ENCODE measurements at regions not wholly inside any gene's neighbourhood (a gene's known extent, or its start where the extent isn't known, plus 50 kb on each side); places are given as distances from the start of the nearest gene placed in this dataset.

DNA sequence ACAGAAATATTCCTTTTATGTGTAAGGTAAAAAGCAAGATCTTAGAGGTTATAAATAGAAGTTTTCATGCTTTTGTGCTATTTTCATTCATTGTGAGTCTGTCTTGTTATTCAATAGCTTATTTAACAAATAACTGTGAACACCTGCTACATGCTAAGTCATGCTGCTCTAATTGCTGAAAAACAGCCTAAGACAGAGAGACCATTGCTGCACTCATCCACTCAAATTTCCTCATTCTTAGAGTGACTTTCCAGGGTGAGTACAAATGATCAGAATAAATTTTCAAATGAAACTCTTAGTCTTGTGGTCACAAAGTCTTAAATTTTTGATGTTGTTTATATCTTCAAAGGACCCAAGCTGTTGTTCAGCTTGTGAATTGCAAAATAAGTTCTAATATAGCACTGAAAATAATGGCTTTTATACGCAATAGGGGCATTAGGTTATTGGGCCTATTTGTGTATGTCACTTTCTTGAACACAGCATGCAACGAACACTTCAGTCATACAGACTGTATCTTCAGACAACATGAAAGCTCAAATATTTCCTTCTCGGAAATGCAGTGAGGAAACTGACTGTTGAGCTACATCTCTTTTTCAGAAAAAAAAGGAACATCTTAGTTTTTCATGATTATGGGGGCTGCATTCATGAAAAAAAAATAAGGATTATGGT is 247.9 kb upstream of the PCDH15 start:
- no peak overlapping the region for H3K4me3 Mint-ChIP-seq
- H3K9me3 Mint-ChIP-seq, result peaks cover 0 to 5% (median under 1%) of the 10 kb centered on the region in 9 donors
- no peaks in the 10 kb centered on the region for H3K27me3 Mint-ChIP-seq
- no peak for ATAC-seq
- DNase-seq, result no peak
- H3K4me1 Mint-ChIP-seq, result no peaks in the 10 kb centered on the region
- no peaks in the 10 kb centered on the region for H3K36me3 Mint-ChIP-seq
- POLR2A ChIA-PET, result no interaction called here
- H3K27ac Mint-ChIP-seq, result no peak overlapping the region

DNA sequence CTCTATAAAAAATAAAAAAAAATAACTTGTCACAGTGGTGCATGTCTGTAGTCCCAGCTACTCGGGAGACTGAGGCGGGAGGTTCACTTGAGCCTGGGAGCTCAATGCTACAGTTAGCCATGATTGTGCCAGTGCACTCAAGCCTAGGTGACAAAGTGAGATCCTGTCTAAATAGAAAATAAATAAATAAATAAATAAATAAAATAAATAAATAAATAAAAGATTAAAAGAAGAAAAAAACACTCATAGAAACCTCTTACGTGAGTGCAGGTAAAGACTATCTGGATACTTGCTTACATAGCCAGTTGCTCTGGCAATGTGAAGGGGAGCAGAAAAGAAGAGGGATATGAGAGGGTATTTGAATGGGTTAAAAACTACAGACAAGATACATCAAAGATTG is 242.5 kb upstream of the PCDH15 start:
- Mint-ChIP-seq H3K4me3 (no peak overlapping the region), H3K4me1 (no peaks in the 10 kb centered on the region)
- POLR2A ChIA-PET, result no interaction called here

DNA sequence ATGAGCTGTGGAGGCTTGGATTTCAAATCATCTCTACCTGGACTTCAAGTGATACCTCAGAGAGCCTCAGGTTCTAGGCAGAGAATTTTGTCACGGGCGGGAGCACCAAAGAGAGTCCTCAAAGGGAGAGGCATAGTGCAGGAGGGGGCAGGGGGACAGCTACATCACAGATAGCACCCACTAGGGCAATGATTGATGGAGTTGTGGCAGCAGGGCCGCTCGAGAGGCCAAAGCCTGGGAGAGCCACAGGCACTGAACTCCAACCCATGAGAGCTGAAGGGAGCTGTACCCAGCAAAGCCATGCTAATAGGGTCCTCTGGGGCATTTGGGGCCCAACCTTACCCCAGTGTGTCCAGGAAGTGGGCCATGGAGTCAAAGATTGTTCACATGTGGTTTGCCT is 232.0 kb upstream of the PCDH15 start:
- Mint-ChIP-seq H3K36me3 (no peaks in the 10 kb centered on the region), H3K27ac (no peak overlapping the region), H3K4me1 (no peaks in the 10 kb centered on the region), H3K9me3 (peaks cover 0 to 19% (median 7%) of the 10 kb centered on the region in 9 donors), H3K4me3 (no peak overlapping the region), H3K27me3 (no peaks in the 10 kb centered on the region)
- POLR2A ChIA-PET, result no interaction called here
- DNase-seq (no peak), ATAC-seq (no peak)

More for the DNA sequence above, 242.5 kb upstream of the PCDH15 start:
- Mint-ChIP-seq H3K27me3 (no peaks in the 10 kb centered on the region), H3K27ac (no peak overlapping the region), H3K36me3 (no peaks in the 10 kb centered on the region), H3K9me3 (peaks cover 0 to 13% (median 4%) of the 10 kb centered on the region in 9 donors)
- ATAC-seq (no peak), DNase-seq (no peak)

DNA sequence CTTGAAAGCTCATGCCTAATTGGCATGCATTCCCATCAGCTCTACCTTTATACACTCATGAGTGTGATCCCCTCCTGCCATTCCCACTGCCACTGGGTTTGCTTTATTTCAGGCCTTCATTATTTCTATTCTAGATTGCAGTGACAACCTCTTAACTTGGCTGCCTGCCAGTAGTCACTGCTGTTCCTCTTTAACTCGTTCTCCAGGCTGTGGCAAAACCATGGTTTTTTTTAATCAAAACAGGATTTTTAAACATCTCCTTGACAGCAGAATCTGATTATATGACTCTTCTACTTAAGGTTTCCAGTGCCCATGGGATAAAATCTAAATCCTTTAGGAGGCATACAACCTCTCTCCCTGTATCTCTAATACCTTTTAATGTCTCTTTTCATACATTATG is 223.7 kb upstream of the PCDH15 start:
- ATAC-seq, result no peak
- DNase-seq, result no peak
- H3K36me3 Mint-ChIP-seq, result no peaks in the 10 kb centered on the region
- no peak overlapping the region for H3K4me3 Mint-ChIP-seq
- peaks cover 0 to 15% (median 3%) of the 10 kb centered on the region in 9 donors for H3K9me3 Mint-ChIP-seq
- H3K27me3 Mint-ChIP-seq, result no peaks in the 10 kb centered on the region
- no peaks in the 10 kb centered on the region for H3K4me1 Mint-ChIP-seq
- H3K27ac Mint-ChIP-seq, result no peak overlapping the region
- POLR2A ChIA-PET, result no interaction called here

DNA sequence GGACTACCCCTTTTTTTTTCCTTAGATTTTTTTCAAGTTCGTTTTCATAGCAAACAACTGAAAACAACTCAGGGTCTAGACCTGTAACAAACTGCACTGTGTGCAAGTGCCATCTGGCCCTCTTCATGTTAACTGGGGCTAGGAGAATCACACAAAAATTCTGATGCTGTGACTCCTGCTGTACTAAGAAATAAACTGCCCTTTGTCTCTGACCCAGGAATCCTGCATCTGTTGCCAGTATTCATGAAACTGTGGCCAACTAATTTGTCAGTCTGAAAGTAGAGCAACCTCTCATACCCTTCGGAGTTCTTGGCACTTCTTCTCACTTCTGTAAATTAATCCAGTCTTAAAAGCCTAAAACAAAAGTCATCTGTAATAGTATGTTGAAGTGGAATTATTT is 218.4 kb upstream of the PCDH15 start:
- ATAC-seq (no peak), DNase-seq (no peak)
- H3K4me3 Mint-ChIP-seq, result no peak overlapping the region
- H3K4me1 Mint-ChIP-seq, result no peaks in the 10 kb centered on the region
- peaks cover 0 to 20% (median 4%) of the 10 kb centered on the region in 9 donors for H3K9me3 Mint-ChIP-seq
- no peaks in the 10 kb centered on the region for H3K36me3 Mint-ChIP-seq
- no peak overlapping the region for H3K27ac Mint-ChIP-seq
- POLR2A ChIA-PET, result no interaction called here
- H3K27me3 Mint-ChIP-seq, result no peaks in the 10 kb centered on the region

DNA sequence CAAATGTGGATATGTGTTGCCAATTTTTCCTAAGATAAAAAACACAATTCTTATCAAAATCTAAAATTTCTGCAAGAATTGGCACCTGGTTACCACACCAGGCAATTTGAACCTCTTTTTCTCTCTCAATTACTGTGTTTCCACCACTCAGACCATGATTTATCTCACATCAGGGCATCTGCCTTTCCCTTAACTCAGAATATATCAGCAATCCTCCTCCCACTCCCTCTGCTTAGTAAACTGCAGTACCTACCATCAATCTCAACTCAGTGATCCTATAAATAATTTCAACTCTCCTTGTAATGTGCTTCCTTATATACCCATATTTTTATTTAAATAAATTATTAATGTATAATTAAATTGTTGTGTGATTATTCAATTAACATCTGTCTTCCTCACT is 212.3 kb upstream of the PCDH15 start:
- POLR2A ChIA-PET, result no interaction called here
- DNase-seq (no peak), ATAC-seq (no peak)
- H3K36me3 Mint-ChIP-seq, result no peaks in the 10 kb centered on the region
- no peak overlapping the region for H3K27ac Mint-ChIP-seq
- H3K9me3 Mint-ChIP-seq, result peaks cover 0 to 32% (median 2%) of the 10 kb centered on the region in 9 donors
- H3K27me3 Mint-ChIP-seq, result no peaks in the 10 kb centered on the region
- no peaks in the 10 kb centered on the region for H3K4me1 Mint-ChIP-seq
- H3K4me3 Mint-ChIP-seq, result no peak overlapping the region

DNA sequence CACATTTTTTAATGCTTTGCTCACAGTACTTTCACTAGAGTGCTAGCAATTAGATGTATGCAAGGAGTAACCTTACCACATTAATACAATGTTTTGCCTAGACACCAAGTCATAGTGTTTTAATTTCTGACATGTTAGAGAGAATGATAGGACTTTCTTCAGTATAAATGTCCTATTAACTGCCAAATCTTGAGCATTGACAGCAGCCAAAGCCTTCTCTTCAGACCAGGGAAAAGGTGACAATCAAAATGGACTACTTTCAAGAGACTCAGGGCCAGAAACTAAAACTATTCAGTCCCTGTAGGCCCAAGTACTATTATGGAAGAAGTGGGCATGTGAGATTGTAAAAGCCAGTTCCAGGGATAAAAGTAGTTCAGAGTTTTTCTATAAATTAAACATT is 201.4 kb upstream of the PCDH15 start:
- H3K4me1 Mint-ChIP-seq, result no peaks in the 10 kb centered on the region
- H3K36me3 Mint-ChIP-seq, result no peaks in the 10 kb centered on the region
- no peak overlapping the region for H3K27ac Mint-ChIP-seq
- ATAC-seq (no peak), DNase-seq (no peak)
- H3K4me3 Mint-ChIP-seq, result no peak overlapping the region
- no peaks in the 10 kb centered on the region for H3K27me3 Mint-ChIP-seq
- peaks cover 4 to 43% (median 11%) of the 10 kb centered on the region in 9 donors for H3K9me3 Mint-ChIP-seq
- POLR2A ChIA-PET, result no interaction called here

DNA sequence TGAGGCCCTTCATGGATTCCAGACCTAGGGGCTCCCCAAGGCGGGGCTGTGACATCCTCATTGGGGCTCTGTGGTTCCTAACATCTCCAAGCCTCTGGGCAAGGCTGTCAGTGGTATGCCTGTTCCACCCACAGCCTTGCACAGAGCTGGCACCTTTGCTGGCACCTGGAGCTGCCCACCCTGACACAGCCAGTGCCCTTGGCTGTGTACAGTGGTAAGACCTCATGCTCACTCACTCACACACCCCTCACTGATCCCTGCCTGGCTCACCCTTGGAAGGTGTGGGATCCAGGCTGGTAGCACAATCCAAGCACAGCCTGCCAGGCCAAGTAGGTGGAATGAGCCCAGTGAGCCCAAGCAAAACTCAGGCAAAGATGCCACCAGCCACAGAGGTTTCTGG is 200.4 kb upstream of the PCDH15 start:
- no peak overlapping the region for H3K4me3 Mint-ChIP-seq
- H3K9me3 Mint-ChIP-seq, result peaks cover 4 to 33% (median 11%) of the 10 kb centered on the region in 9 donors

DNA sequence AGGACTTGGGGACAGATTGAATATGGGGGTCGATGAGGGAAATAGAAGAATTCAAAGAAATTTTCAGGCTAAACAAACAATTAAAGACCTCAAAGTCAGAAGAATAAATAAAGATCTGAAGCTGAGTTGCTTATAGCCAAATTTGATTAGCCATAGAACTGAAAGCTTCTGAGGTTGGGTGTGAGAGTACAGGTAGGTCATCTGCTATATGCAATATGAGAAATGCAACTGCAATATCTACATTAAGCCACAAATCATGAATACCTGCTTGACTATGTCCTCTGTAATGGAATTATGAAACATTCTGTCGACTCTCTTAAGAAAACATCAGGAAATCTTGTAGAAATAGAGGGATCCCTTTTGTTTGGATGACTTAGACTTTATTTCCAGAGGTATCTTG is 192.1 kb upstream of the PCDH15 start:
- Mint-ChIP-seq H3K4me3 (no peak overlapping the region), H3K4me1 (no peaks in the 10 kb centered on the region), H3K36me3 (peaks cover 0 to 5% (median 0%) of the 10 kb centered on the region in 3 donors), H3K27me3 (no peaks in the 10 kb centered on the region), H3K9me3 (peaks cover 2 to 22% (median 10%) of the 10 kb centered on the region in 9 donors), H3K27ac (no peak overlapping the region)
- POLR2A ChIA-PET, result no interaction called here
- ATAC-seq (no peak), DNase-seq (no peak)

More for the DNA sequence above, 200.4 kb upstream of the PCDH15 start:
- DNase-seq, result no peak
- H3K36me3 Mint-ChIP-seq, result no peaks in the 10 kb centered on the region
- POLR2A ChIA-PET, result no interaction called here
- H3K27me3 Mint-ChIP-seq, result no peaks in the 10 kb centered on the region
- H3K4me1 Mint-ChIP-seq, result no peaks in the 10 kb centered on the region
- ATAC-seq, result no peak
- H3K27ac Mint-ChIP-seq, result no peak overlapping the region

DNA sequence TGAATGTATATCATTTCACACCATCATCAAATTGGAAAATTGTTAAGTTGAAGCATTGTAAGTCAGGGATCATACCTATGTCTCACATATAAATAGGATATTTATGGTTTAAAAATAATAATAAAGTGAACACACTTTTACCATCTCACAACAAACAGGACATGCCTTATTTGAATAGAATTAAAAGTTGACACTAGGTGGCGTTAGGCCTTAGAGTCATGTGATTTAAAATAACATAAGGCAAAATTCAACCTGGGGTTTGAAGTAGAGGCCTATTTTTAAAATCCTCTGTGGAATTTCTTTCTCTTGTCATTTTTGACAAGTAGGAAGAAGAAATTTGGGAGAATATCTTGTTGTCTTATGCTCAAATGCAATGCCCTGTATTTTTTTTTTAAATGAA is 184.7 kb upstream of the PCDH15 start:
- Mint-ChIP-seq H3K27ac (no peak overlapping the region), H3K27me3 (no peaks in the 10 kb centered on the region), H3K4me3 (no peak overlapping the region), H3K9me3 (peaks cover 0 to 29% (median 10%) of the 10 kb centered on the region in 9 donors), H3K4me1 (no peaks in the 10 kb centered on the region), H3K36me3 (peaks cover 0 to 7% (median 0%) of the 10 kb centered on the region in 3 donors)
- DNase-seq, result no peak
- ATAC-seq, result no peak
- POLR2A ChIA-PET, result no interaction called here

DNA sequence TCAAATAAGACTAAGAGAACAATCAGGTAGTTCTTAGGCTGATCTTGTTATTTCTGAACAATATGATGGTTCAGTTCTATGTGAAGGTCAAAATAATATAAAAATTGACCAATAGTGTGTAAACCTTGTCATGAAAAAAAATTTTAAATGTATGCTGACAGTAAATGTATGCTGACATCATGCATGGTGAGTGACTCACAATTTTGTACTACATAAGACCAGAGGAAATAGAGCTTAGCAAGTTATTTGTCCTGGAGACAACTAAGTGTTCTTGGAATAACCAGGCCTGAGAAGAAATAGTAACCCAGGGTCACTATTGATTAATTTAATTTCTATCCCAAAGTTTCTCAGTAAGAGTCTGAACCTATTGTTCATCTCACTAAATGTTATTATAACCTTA is 182.2 kb upstream of the PCDH15 start:
- Mint-ChIP-seq H3K36me3 (peaks cover 0 to 3% (median 0%) of the 10 kb centered on the region in 3 donors), H3K27ac (no peak overlapping the region), H3K9me3 (peaks cover 0 to 17% (median 7%) of the 10 kb centered on the region in 9 donors), H3K4me3 (no peak overlapping the region), H3K27me3 (no peaks in the 10 kb centered on the region), H3K4me1 (no peaks in the 10 kb centered on the region)
- DNase-seq (no peak), ATAC-seq (no peak)
- POLR2A ChIA-PET, result no interaction called here

DNA sequence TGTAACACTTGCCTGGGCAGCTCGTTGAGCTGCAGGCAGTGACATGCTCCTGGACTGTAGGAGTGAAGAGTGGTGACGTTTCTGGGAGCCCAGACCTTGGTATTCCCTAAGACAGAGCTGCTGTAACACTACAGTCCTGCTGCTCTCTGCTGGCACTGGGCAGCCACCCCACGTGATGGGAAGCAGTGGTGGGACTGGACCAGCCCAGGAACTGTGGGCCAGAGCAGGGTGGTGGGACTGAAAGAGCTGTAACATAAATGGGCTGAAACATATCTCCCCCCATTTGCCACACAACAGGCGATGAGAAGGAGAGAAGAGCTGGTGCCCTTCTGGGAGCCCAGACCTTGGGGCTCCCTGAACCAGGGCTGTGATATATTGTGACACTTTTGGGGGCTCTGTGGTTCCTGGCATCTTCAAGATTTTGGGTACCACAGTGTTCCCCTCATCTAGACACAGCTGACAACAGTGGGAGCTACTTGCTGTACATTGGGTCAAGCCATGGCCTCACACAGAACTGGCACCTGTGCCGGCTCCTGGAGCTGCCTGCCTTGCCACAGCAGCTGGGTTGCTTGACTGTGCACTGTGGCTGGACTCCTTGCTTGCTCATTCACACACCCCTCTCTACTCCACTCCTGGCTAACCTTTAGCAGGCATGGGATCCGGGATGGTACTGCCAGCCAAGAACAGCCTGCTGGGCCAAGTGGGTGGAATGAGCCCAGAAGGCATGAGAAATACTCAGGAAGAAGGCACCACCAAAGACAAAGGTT is 161.3 kb upstream of the PCDH15 start:
- Mint-ChIP-seq H3K27me3 (no peaks in the 10 kb centered on the region), H3K9me3 (peaks cover 0 to 12% (median 6%) of the 10 kb centered on the region in 9 donors), H3K36me3 (no peaks in the 10 kb centered on the region), H3K4me1 (no peaks in the 10 kb centered on the region), H3K27ac (no peak overlapping the region), H3K4me3 (no peak overlapping the region)
- no peak for ATAC-seq
- POLR2A ChIA-PET, result no interaction called here
- DNase-seq, result no peak

DNA sequence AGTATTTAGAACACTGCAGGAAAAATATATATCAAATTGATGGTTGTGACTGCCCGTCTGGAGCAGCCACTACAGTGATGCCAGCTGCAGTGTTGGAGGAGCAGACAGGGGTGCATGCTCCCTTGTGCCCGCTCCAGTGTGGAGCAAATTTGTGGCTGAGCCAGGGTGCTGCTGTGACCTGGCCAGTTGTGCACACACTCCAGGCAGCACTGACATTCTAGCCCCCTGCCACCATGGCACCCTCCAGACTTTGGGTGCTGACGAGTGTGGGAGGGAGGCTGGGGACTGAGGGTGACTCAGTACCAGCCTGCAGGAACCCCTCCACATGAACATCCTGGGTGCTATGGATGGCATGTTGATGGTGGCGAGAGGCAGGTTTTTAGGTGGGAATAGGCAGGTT is 160.0 kb upstream of the PCDH15 start:
- ATAC-seq, result no peak
- Mint-ChIP-seq H3K4me1 (no peaks in the 10 kb centered on the region), H3K36me3 (no peaks in the 10 kb centered on the region), H3K27ac (no peak overlapping the region), H3K27me3 (no peaks in the 10 kb centered on the region), H3K4me3 (no peak overlapping the region), H3K9me3 (peaks cover 0 to 14% (median 4%) of the 10 kb centered on the region in 9 donors)
- no peak for DNase-seq
- POLR2A ChIA-PET, result no interaction called here

DNA sequence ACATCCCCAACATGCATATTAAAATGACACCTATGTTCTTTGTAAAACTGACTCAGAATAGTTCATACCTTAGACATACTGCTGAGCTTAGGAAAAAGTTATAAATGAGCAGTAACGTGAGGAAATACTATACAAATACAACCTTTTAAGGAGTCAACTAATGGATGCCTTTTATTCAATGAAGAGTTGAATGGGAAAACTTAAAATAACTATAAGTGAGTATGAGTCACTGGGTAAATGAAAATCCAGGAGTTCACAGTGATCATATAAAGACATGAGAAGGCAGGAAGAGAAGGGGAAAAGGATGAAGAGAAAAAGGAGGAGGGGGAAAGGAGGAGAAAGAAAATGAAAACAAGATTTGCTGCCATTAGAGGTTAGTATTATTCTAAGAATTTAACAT is 157.8 kb upstream of the PCDH15 start:
- no peaks in the 10 kb centered on the region for H3K4me1 Mint-ChIP-seq
- ATAC-seq, result no peak
- no peak overlapping the region for H3K27ac Mint-ChIP-seq
- DNase-seq, result no peak
- POLR2A ChIA-PET, result no interaction called here
- H3K36me3 Mint-ChIP-seq, result no peaks in the 10 kb centered on the region
- no peaks in the 10 kb centered on the region for H3K27me3 Mint-ChIP-seq
- peak overlapping the region in 1 of 10 donors; percentile 1 for H3K4me3 Mint-ChIP-seq
- H3K9me3 Mint-ChIP-seq, result peaks cover 0 to 16% (median 4%) of the 10 kb centered on the region in 9 donors

Measured in naive thymus-derived CD8-positive, alpha-beta T cell (primary cell).